ENCODE measurements at regions not wholly inside any gene's neighbourhood (a gene's known extent, or its start where the extent isn't known, plus 50 kb on each side); places are given as distances from the start of the nearest gene placed in this dataset.
"Not testable (repeated sequence)": the region's sequence is repeated elsewhere in the genome, so short reads cannot be mapped to it uniquely, and the experiment has no call there.

DNA sequence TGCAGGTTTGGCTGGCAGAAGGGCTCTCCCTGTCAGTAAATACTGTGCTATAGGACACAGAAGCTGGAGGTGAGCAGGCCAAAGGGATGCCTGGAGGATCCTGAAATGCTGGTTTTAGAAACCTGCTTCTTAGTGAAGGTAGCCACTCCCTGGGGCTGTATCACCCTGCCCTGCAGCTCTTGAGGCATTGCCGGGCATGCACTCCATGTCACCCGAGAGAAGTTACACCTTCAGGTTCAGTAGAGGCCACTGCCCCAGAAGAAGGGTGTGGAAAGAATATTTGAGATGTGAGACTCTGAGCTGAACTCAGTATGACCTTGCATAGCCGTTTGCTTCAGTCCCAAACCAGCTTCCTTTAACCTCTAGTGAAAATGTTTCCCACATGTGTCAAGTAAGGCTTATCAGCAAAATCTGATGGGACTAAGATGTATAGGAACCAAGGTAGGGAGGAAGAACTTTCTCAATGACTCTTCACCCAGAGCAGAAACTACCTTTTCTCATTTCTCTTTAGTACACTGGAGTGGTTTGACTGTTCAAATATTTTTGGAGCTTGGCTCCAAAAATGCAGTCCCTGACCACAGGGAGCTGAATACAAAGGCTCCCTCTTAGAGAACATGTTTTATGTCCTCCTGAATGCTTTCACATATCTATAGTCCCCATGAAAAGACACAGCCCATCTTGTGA, 164.5 kb upstream of the DYRK2 start:
- no peak overlapping the region for H3K4me3 ChIP-seq (ENCODE audit: insufficient read depth, low read length, poor library complexity, severe bottlenecking)
- no peaks in the 10 kb centered on the region for H3K36me3 ChIP-seq (ENCODE audit: low read length)
- no peak overlapping the region for H3K27ac ChIP-seq (ENCODE audit: low read depth, low read length)
- H4K20me1 ChIP-seq (ENCODE audit: low read depth, low read length), result no peaks in the 10 kb centered on the region
- H3K4me2 ChIP-seq (ENCODE audit: low read depth, low read length, poor library complexity, severe bottlenecking), result no peak overlapping the region
- H3K9me3 ChIP-seq (ENCODE audit: insufficient read depth, low read length), result peaks cover 15% of the 10 kb centered on the region; the same call in 1 of the 2 replicates
- no peaks in the 10 kb centered on the region for H3F3A ChIP-seq (ENCODE audit: insufficient read depth)
- no peaks in the 10 kb centered on the region for H3K79me2 ChIP-seq (ENCODE audit: insufficient read depth, low read length)
- H2AFZ ChIP-seq (ENCODE audit: low read depth, low read length, severe bottlenecking), result no peak overlapping the region
- TF ChIP-seq, protein P1, sequence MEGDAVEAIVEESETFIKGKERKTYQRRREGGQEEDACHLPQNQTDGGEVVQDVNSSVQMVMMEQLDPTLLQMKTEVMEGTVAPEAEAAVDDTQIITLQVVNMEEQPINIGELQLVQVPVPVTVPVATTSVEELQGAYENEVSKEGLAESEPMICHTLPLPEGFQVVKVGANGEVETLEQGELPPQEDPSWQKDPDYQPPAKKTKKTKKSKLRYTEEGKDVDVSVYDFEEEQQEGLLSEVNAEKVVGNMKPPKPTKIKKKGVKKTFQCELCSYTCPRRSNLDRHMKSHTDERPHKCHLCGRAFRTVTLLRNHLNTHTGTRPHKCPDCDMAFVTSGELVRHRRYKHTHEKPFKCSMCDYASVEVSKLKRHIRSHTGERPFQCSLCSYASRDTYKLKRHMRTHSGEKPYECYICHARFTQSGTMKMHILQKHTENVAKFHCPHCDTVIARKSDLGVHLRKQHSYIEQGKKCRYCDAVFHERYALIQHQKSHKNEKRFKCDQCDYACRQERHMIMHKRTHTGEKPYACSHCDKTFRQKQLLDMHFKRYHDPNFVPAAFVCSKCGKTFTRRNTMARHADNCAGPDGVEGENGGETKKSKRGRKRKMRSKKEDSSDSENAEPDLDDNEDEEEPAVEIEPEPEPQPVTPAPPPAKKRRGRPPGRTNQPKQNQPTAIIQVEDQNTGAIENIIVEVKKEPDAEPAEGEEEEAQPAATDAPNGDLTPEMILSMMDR (IDR thresholded peaks at IDR 0.05; ENCODE audit: insufficient read depth, low read length, poor library complexity, severe bottlenecking), result no peak
- no peak for TF ChIP-seq EZH2phosphoT487 (conservative IDR thresholded peaks at IDR 0.05; ENCODE audit: low read length)
- H3K9me2 ChIP-seq (replicated peaks; ENCODE audit: insufficient read depth, low read length), result no peaks in the 10 kb centered on the region
- H3K27me3 ChIP-seq (ENCODE audit: low read length), result no peaks in the 10 kb centered on the region
- no peak overlapping the region for H3K9ac ChIP-seq (ENCODE audit: low read length)

DNA sequence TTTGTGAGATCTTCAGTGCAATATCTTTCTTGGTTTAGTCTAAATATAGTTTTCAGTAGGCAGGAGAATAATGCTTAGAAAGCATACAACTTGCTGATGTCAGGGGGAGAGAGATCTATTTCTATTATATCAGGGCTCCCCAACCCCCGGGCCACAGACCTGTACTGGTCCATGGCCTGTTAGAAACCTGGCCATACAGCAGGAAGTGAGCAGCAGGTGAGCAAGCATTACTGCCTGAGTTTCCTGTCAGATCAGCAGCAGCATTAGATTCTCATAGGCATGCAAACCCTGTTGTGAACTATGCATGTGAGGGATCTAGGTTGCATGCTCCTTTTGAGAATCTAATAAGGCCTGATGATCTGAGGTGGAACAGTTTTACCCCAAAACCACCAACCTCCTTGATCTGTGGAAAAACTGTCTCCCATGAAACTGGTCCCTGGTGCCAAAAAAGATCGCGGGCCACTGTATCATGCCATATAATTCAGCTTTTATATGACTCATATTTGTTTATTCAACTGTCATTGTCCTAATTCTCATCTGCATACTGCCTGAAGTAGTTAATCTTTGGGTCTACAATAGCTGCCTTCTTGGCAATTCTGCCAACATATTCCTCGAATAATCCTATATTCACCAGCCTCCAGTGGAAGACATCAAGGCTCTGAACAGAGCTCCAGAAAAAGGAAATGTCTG, 163.6 kb upstream of the DYRK2 start:
- H3K9me3 ChIP-seq (ENCODE audit: insufficient read depth, low read length), result peaks cover 21% of the 10 kb centered on the region; the same call in 1 of the 2 replicates
- no peaks in the 10 kb centered on the region for H3K36me3 ChIP-seq (ENCODE audit: low read length)
- H2AFZ ChIP-seq (ENCODE audit: low read depth, low read length, severe bottlenecking), result no peak overlapping the region
- no peak overlapping the region for H3K4me3 ChIP-seq (ENCODE audit: insufficient read depth, low read length, poor library complexity, severe bottlenecking)
- TF ChIP-seq, protein P1 (IDR thresholded peaks at IDR 0.05; ENCODE audit: insufficient read depth, low read length, poor library complexity, severe bottlenecking), result no peak
- TF ChIP-seq EZH2phosphoT487 (conservative IDR thresholded peaks at IDR 0.05; ENCODE audit: low read length), result no peak
- H4K20me1 ChIP-seq (ENCODE audit: low read depth, low read length), result no peaks in the 10 kb centered on the region
- H3K27ac ChIP-seq (ENCODE audit: low read depth, low read length), result no peak overlapping the region
- H3K9ac ChIP-seq (ENCODE audit: low read length), result no peak overlapping the region
- no peaks in the 10 kb centered on the region for H3F3A ChIP-seq (ENCODE audit: insufficient read depth)
- H3K27me3 ChIP-seq (ENCODE audit: low read length), result no peaks in the 10 kb centered on the region
- no peaks in the 10 kb centered on the region for H3K9me2 ChIP-seq (replicated peaks; ENCODE audit: insufficient read depth, low read length)
- no peaks in the 10 kb centered on the region for H3K79me2 ChIP-seq (ENCODE audit: insufficient read depth, low read length)
- no peak overlapping the region for H3K4me2 ChIP-seq (ENCODE audit: low read depth, low read length, poor library complexity, severe bottlenecking)

DNA sequence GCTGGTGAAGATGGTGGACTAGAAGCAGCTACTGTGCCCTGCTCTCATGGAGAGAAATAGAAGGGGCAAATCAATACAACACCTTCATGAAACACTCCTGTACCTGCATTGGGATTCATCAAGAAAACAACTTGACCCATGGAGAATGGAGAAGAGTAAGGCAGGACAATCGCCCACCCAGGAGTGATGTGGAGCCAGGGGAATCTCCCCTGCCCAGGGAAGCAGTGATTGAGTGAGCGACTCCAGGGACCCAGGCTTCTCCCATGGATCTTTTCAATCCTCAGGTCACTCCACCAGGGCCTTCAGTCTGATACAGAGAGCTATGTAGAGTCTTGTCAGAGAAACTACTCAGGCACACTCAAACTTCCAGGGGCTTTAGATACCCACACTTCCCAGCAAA, 161.9 kb upstream of the DYRK2 start:
- Histone ChIP-seq H3K79me2 (ENCODE audit: insufficient read depth, low read length) (no peaks in the 10 kb centered on the region), H3F3A (ENCODE audit: insufficient read depth) (no peaks in the 10 kb centered on the region), H3K36me3 (ENCODE audit: low read length) (no peaks in the 10 kb centered on the region), H3K27me3 (ENCODE audit: low read length) (no peaks in the 10 kb centered on the region), H2AFZ (ENCODE audit: low read depth, low read length, severe bottlenecking) (no peak overlapping the region), H3K9me3 (ENCODE audit: insufficient read depth, low read length) (peaks cover 29% of the 10 kb centered on the region; the same call in 1 of the 2 replicates), H3K27ac (ENCODE audit: low read depth, low read length) (no peak overlapping the region), H3K9ac (ENCODE audit: low read length) (no peak overlapping the region), H3K4me2 (ENCODE audit: low read depth, low read length, poor library complexity, severe bottlenecking) (no peak overlapping the region), H3K4me3 (ENCODE audit: insufficient read depth, low read length, poor library complexity, severe bottlenecking) (no peak overlapping the region), H3K9me2 (replicated peaks; ENCODE audit: insufficient read depth, low read length) (no peaks in the 10 kb centered on the region), H4K20me1 (ENCODE audit: low read depth, low read length) (no peaks in the 10 kb centered on the region)
- TF ChIP-seq, protein P1 (IDR thresholded peaks at IDR 0.05; ENCODE audit: insufficient read depth, low read length, poor library complexity, severe bottlenecking), result no peak
- no peak for TF ChIP-seq EZH2phosphoT487 (conservative IDR thresholded peaks at IDR 0.05; ENCODE audit: low read length)

DNA sequence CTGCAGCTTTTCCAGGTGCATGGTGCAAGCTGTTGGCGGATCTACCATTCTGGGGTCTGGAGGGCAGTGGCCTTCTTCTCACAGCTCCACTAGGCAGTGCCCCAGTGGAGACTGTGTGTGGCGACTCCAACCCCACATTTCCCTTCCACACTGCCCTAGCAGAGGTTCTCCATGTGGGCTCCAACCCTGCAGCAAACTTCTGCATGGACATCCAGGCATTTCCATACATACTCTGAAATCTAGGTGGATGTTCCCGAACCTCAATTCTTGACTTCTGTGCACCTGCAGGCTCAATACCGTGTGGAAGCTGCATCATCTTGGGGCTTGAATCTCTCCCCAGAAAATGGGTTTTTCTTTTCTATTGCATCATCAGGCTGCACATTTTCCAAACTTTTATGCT, 160.2 kb upstream of the DYRK2 start:
- not testable (repeated sequence) for H3K79me2 ChIP-seq (ENCODE audit: insufficient read depth, low read length); H3K9ac ChIP-seq (ENCODE audit: low read length); H3F3A ChIP-seq (ENCODE audit: insufficient read depth); H3K27ac ChIP-seq (ENCODE audit: low read depth, low read length); H2AFZ ChIP-seq (ENCODE audit: low read depth, low read length, severe bottlenecking); H3K27me3 ChIP-seq (ENCODE audit: low read length); H3K36me3 ChIP-seq (ENCODE audit: low read length); H4K20me1 ChIP-seq (ENCODE audit: low read depth, low read length); H3K4me3 ChIP-seq (ENCODE audit: insufficient read depth, low read length, poor library complexity, severe bottlenecking); H3K4me2 ChIP-seq (ENCODE audit: low read depth, low read length, poor library complexity, severe bottlenecking); H3K9me2 ChIP-seq (replicated peaks; ENCODE audit: insufficient read depth, low read length)
- peaks cover 29% of the 10 kb centered on the region; the same call in 1 of the 2 replicates for H3K9me3 ChIP-seq (ENCODE audit: insufficient read depth, low read length)
